Thymus (tissue), 11 donors: ENCODE measurements at regions not wholly inside any gene's neighbourhood (a gene's known extent, or its start where the extent isn't known, plus 50 kb on each side); places are given as distances from the start of the nearest gene placed in this dataset.

Experiments
- DNase-seq, 9 donors: peaks; one replicate each; pipeline ENCODE4 v3.0.0-alpha.2; 2013; ENCODE audit warnings: low spot score in 9 of 9, low read depth in 6 of 9, missing footprints in 1 of 9
- H3K27ac ChIP-seq, 2 donors: one replicate each; pipeline ENCODE4 v1.5.1; 2013; ENCODE audit warnings: control low read depth in 1 of 2, low read depth in 1 of 2, low read length in 1 of 2, mild to moderate bottlenecking in 1 of 2, moderate library complexity in 1 of 2
- H3K27me3 ChIP-seq, 2 donors: one replicate each; pipeline ENCODE4 v1.5.1; 2013; ENCODE audit warnings: low read length in 1 of 2; ENCODE audit not compliant: control insufficient read depth in 2 of 2, insufficient read depth in 1 of 2
- H3K36me3 ChIP-seq, 2 donors: one replicate each; pipeline ENCODE4 v1.5.1; 2013; ENCODE audit warnings: low read length in 1 of 2, mild to moderate bottlenecking in 1 of 2, moderate library complexity in 1 of 2; ENCODE audit not compliant: control insufficient read depth in 2 of 2, insufficient read depth in 2 of 2
- H3K4me1 ChIP-seq, 2 donors: one replicate each; pipeline ENCODE4 v1.5.1; 2013; ENCODE audit warnings: low read length in 2 of 2; ENCODE audit not compliant: control insufficient read depth in 2 of 2, insufficient read depth in 2 of 2
- H3K4me3 ChIP-seq, 2 donors: one replicate each; pipeline ENCODE4 v1.5.1; 2013; ENCODE audit warnings: low read length in 2 of 2, control low read depth in 1 of 2, mild to moderate bottlenecking in 1 of 2
- H3K9me3 ChIP-seq, 2 donors: one replicate each; pipeline ENCODE4 v1.5.1; 2013; ENCODE audit warnings: low read length in 1 of 2, mild to moderate bottlenecking in 1 of 2; ENCODE audit not compliant: control insufficient read depth in 2 of 2, insufficient read depth in 1 of 2
- WGBS: extraction: QIAGEN DNeasy Blood & Tissue Kit; methylation state at CpG from one replicate; pipeline ENCODE4 v1.1.7; 2013; 5-methylcytosine and 5-hydroxymethylcytosine counted together
- donor health status: healthy.

DNA sequence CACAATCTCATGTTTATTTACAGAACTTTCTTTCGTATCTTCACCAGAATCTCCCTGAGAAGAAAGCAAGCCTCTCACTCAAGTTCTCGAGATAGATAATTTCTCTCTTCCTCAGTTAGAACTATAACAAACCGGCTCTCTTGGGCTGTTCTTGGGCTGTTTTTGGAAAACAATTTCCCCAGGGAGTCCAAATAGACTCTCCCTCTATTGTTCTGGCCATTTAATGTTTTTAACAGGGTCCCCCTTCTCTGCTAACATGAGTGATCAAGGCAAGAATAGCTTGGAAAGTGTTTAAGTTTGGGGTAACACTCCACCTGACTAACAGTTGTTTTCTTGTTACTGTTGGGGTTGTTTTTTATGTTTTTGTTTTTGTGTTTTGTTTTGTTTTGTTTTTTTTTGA, 64.8 kb upstream of the UCN3 start:
- H3K9me3 ChIP-seq: peaks cover 2 to 3% of the 10 kb centered on the region in 2 donors
- no peaks in the 10 kb centered on the region for H3K27me3 ChIP-seq
- H3K4me3 ChIP-seq: no peak overlapping the region
- H3K4me1 ChIP-seq: peaks cover 7 to 8% of the 10 kb centered on the region in 2 donors
- H3K27ac ChIP-seq: no peak overlapping the region
- H3K36me3 ChIP-seq: no peaks in the 10 kb centered on the region
- DNase-seq: no peak
- 89% methylated on average over 3 of the region's 3 CpGs for WGBS

DNA sequence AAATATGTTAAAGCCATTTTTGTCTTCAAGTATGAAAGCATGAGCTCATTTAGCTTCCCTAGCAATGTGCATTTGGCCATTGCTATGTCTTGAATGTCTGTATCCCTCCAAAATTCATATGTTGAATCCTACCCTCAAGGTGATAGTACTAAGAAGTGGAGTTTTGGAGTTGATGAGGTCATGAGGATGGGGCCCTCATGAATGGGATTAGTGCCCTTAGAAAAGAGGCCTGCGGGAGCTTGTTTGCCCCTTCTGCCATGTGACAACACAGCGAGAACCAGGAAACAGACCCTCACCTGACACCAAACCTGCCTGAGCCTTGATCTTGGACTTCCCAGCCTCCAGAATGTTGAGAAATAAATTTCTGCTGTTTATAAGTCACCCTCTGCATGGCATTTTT, 61.3 kb upstream of the UCN3 start:
- H3K36me3 ChIP-seq: no peaks in the 10 kb centered on the region
- no peaks in the 10 kb centered on the region for H3K27me3 ChIP-seq
- H3K27ac ChIP-seq: no peak overlapping the region
- no peak for DNase-seq
- H3K9me3 ChIP-seq: peaks cover 0 to 3% of the 10 kb centered on the region in 2 donors
- H3K4me3 ChIP-seq: no peak overlapping the region
- H3K4me1 ChIP-seq: no peaks in the 10 kb centered on the region
- WGBS: 77% methylated on average over 2 of the region's 2 CpGs

DNA sequence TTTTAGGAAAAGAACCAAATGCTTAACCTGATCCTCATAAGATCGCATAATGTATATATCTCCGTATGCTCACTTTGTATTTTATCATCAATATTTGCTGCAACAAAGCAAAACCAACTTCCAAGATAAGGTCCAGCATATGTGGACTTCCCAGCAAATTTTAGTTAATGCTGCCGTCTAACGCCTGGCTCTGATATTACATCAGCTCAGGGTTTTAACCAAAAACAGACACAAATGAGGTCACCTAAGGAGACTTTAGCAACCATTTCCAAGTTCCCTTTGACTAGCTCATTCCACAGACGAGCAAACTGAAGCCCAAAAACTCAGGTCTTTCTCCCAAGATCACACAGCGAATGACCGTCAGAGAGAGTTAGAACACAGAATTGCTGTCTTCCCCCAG, 59.4 kb upstream of the UCN3 start:
- Histone ChIP-seq H3K9me3 (peaks cover 0 to 3% of the 10 kb centered on the region in 2 donors), H3K4me1 (no peaks in the 10 kb centered on the region), H3K36me3 (no peaks in the 10 kb centered on the region), H3K27me3 (no peaks in the 10 kb centered on the region), H3K4me3 (no peak overlapping the region), H3K27ac (no peak overlapping the region)
- 90% methylated on average over 7 of the region's 7 CpGs for WGBS
- no peak for DNase-seq

DNA sequence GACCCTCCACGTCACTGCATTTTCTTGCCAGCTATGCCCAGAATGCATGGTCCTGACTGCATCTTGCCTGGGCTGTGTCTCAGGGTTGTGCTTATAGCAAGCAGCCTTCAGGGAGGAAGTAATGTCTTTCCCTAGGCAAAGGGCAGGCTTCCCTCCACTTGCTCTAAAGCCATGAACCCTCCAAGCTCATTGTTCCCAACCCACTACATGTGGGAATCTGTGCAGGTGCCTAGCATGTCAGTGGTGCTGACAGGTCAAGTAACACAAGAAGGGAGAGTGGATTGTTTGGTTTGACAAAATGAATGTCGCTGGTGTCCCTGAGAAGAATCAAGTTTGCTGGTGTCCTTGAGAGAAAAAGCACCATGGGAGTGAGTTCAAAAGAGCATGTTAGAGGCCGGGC, 53.9 kb upstream of the UCN3 start:
- no peak overlapping the region for H3K27ac ChIP-seq
- 97% methylated on average over 3 of the region's 3 CpGs for WGBS
- no peaks in the 10 kb centered on the region for H3K36me3 ChIP-seq
- no peaks in the 10 kb centered on the region for H3K9me3 ChIP-seq
- no peaks in the 10 kb centered on the region for H3K27me3 ChIP-seq
- H3K4me1 ChIP-seq: peaks cover 5 to 17% of the 10 kb centered on the region in 2 donors
- DNase-seq: no peak
- no peak overlapping the region for H3K4me3 ChIP-seq

DNA sequence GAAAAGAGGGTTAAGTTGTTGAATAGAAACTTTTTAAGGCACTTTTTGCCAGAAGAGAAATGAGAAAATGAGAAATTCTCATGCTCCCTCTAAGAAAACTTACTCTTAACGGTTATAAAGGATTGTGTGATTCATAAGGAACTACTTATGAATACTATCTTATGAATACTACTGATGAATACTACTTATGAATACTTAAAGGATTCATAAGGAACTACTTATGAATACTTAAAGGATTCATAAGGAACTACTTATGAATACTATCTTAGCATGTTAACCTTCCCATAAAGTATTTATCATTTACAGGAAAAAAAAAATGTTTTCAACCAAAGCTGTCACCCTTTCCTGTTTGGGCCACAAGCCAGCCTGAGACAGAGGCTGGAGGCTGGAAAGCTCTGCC, 53.1 kb upstream of the UCN3 start:
- no peak for DNase-seq
- WGBS: 97% methylated on average over 1 of the region's 1 CpG
- Histone ChIP-seq H3K27me3 (no peaks in the 10 kb centered on the region), H3K36me3 (no peaks in the 10 kb centered on the region), H3K9me3 (no peaks in the 10 kb centered on the region), H3K4me1 (peaks cover 5 to 17% of the 10 kb centered on the region in 2 donors), H3K27ac (no peak overlapping the region), H3K4me3 (no peak overlapping the region)

DNA sequence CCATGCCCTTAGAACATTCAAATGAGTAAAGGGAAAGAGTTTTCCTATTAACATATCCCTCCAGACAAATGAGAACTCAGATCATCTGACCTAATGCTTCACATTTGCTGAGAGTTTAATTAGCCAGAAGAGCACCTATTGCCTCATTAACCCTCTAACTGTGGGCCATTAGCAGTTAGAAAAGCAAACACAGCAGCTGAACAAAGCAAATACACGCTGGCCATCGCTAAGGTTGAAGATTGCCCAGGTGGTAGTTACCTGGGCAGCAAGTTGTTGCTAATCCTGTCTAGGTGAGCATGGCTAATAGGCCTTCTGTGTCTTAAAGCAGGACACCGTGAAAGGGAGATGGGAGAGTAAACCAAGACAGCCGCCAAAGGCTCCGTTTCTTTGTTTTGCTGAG, 49.9 kb upstream of the UCN3 start:
- WGBS: 98% methylated on average over 5 of the region's 5 CpGs
- H3K4me3 ChIP-seq: no peak overlapping the region
- no peak for DNase-seq
- H3K9me3 ChIP-seq: no peaks in the 10 kb centered on the region
- H3K27me3 ChIP-seq: no peaks in the 10 kb centered on the region
- no peaks in the 10 kb centered on the region for H3K36me3 ChIP-seq
- no peak overlapping the region for H3K27ac ChIP-seq
- H3K4me1 ChIP-seq: peaks cover 21 to 34% of the 10 kb centered on the region in 2 donors
